HG02943 (cell line): ENCODE measurements at regions not wholly inside any gene's neighbourhood (a gene's known extent, or its start where the extent isn't known, plus 50 kb on each side); places are given as distances from the start of the nearest gene placed in this dataset.
"Not testable (repeated sequence)": the region's sequence is repeated elsewhere in the genome, so short reads cannot be mapped to it uniquely, and the experiment has no call there.

Experiments used
- ATAC-seq: cut with Tn5 transposase; IDR thresholded peaks from one replicate; pipeline ENCODE4 v1.9.1; 2021; ENCODE audit warnings: mild to moderate bottlenecking, low read depth, moderate library complexity; ENCODE audit not compliant: unreplicated experiment

- no peak for ATAC-seq
Measured at GRCh38 chr21:28336314-28336713, 656.4 kb downstream of the LTN1 start.

- ATAC-seq, result no peak
Measured at GRCh38 chr21:28334407-28334806, 658.3 kb downstream of the LTN1 start.

- ATAC-seq, result no peak
Measured at GRCh38 chr21:28333578-28334075, 659.0 kb downstream of the LTN1 start.

- ATAC-seq, result no peak
Measured at GRCh38 chr21:28332796-28333195, 659.9 kb downstream of the LTN1 start.

GRCh38 chr21:28325618-28326017 lies 667.1 kb downstream of the LTN1 start:
- ATAC-seq, result no peak

GRCh38 chr21:28324690-28325089 lies 668.0 kb downstream of the LTN1 start:
- no peak for ATAC-seq

GRCh38 chr21:28317177-28317950 lies 675.3 kb downstream of the LTN1 start:
- no peak for ATAC-seq

GRCh38 chr21:28311411-28312190 lies 681.1 kb downstream of the LTN1 start:
- ATAC-seq, result no peak

- no peak for ATAC-seq
Measured at GRCh38 chr21:28310711-28311110, 682.0 kb downstream of the LTN1 start.

GRCh38 chr21:28310171-28310685 lies 682.4 kb downstream of the LTN1 start:
- ATAC-seq, result no peak

- ATAC-seq, result no peak
Measured at GRCh38 chr21:28309596-28309995, 683.1 kb downstream of the LTN1 start.

- no peak for ATAC-seq
Measured at GRCh38 chr21:28308516-28308915, 684.2 kb downstream of the LTN1 start.

GRCh38 chr21:28299946-28300345 lies 692.7 kb downstream of the LTN1 start:
- no peak for ATAC-seq

- ATAC-seq, result no peak
Measured at GRCh38 chr21:28298251-28298672, 694.4 kb downstream of the LTN1 start.

GRCh38 chr21:28294051-28294450 lies 698.6 kb downstream of the LTN1 start:
- ATAC-seq, result no peak

GRCh38 chr21:28283641-28284490 lies 708.8 kb downstream of the LTN1 start:
- ATAC-seq, result no peak

- no peak for ATAC-seq
Measured at GRCh38 chr21:28282833-28283232, 709.8 kb downstream of the LTN1 start.

- not testable (repeated sequence) for ATAC-seq
Measured at GRCh38 chr21:28281357-28281756, 711.3 kb downstream of the LTN1 start.

- ATAC-seq, result no peak
Measured at GRCh38 chr21:28280611-28281010, 712.1 kb downstream of the LTN1 start.

- ATAC-seq, result no peak
Measured at GRCh38 chr21:28277324-28277723, 715.4 kb downstream of the LTN1 start.
